Keratinocyte (primary cell): ENCODE measurements at regions not wholly inside any gene's neighbourhood (a gene's known extent, or its start where the extent isn't known, plus 50 kb on each side); places are given as distances from the start of the nearest gene placed in this dataset.

Experiments
- DNase-seq: peaks from one replicate; pipeline ENCODE4 v3.0.0-alpha.2; 2011; ENCODE audit warnings: low read depth, missing footprints, low spot score
- FAIRE-seq: peaks from 2 replicates; lab custom pipeline; 2011; peaks lifted over from hg19 to GRCh38; lab: Jason Lieb, UNC
- H2AFZ ChIP-seq: 2 replicates; pipeline ENCODE4 v1.6.0; 2012; ENCODE audit warnings: low read length, control low read depth, inconsistent platforms; ENCODE audit not compliant: control insufficient read depth
- H3K27ac ChIP-seq: 2 replicates; pipeline ENCODE4 v1.5.1; 2011; ENCODE audit warnings: low read length; ENCODE audit not compliant: control insufficient read depth, insufficient read depth
- H3K27me3 ChIP-seq: 3 replicates; pipeline ENCODE4 v1.6.0; 2011; ENCODE audit warnings: low read length; ENCODE audit not compliant: control insufficient read depth, insufficient read depth; ENCODE audit errors: extremely low read depth
- H3K36me3 ChIP-seq, 2 experiments: 2 replicates in 1 of 2; 3 replicates in 1 of 2; pipeline ENCODE4 v1.5.1; 2011; ENCODE audit warnings: low read length in 2 of 2, mild to moderate bottlenecking in 1 of 2; ENCODE audit not compliant: control insufficient read depth in 2 of 2, insufficient read depth in 2 of 2; ENCODE audit errors: extremely low read depth in 1 of 2
- H3K4me1 ChIP-seq: 3 replicates; pipeline ENCODE4 v1.5.1; 2011; ENCODE audit warnings: low read length; ENCODE audit not compliant: control insufficient read depth, insufficient read depth; ENCODE audit errors: extremely low read depth
- H3K4me2 ChIP-seq: 3 replicates; pipeline ENCODE4 v1.6.0; 2011; ENCODE audit warnings: low read depth, low read length; ENCODE audit not compliant: control insufficient read depth, insufficient read depth; ENCODE audit errors: extremely low read depth
- H3K4me3 ChIP-seq, 3 experiments: fragments of 200-600 bp in 1 of 3; sonication (generic) in 1 of 3; 2 replicates in 2 of 3; 3 replicates in 1 of 3; pipeline ENCODE4 v1.5.1; 2011 to 2016; ENCODE audit warnings: low read length in 3 of 3, mild to moderate bottlenecking in 3 of 3, control low read depth in 2 of 3, inconsistent platforms in 1 of 3, low read depth in 1 of 3, mixed read lengths in 1 of 3, mixed run types in 1 of 3, moderate library complexity in 1 of 3; ENCODE audit not compliant: control insufficient read depth in 2 of 3, insufficient read depth in 2 of 3; ENCODE audit errors: extremely low read depth in 1 of 3
- H3K79me2 ChIP-seq: 2 replicates; pipeline ENCODE4 v1.6.0; 2012; ENCODE audit warnings: low read length; ENCODE audit not compliant: control insufficient read depth, insufficient read depth
- H3K9ac ChIP-seq: 3 replicates; pipeline ENCODE4 v1.6.0; 2011; ENCODE audit warnings: low read length; ENCODE audit not compliant: control insufficient read depth, insufficient read depth; ENCODE audit errors: extremely low read depth
- H3K9me1 ChIP-seq: 3 replicates; pipeline ENCODE4 v1.6.0; 2011; ENCODE audit warnings: low read length; ENCODE audit not compliant: control insufficient read depth, insufficient read depth; ENCODE audit errors: extremely low read depth
- H3K9me3 ChIP-seq: 2 replicates; pipeline ENCODE4 v1.5.1; 2012; ENCODE audit warnings: low read depth, low read length; ENCODE audit not compliant: control insufficient read depth
- H4K20me1 ChIP-seq: 3 replicates; pipeline ENCODE4 v1.6.0; 2011; ENCODE audit warnings: low read length; ENCODE audit not compliant: control insufficient read depth, insufficient read depth; ENCODE audit errors: extremely low read depth
- CTCF ChIP-seq, 3 experiments: IDR thresholded peaks in 1 of 3; conservative IDR thresholded peaks in 1 of 3; optimal IDR thresholded peaks in 1 of 3; 2 replicates in 2 of 3; 3 replicates in 1 of 3; pipeline versions ENCODE3 to v1.5.1; 2011; ENCODE audit warnings: low read length in 3 of 3, mild to moderate bottlenecking in 3 of 3, moderate library complexity in 2 of 3, control low read depth in 1 of 3, inconsistent platforms in 1 of 3; ENCODE audit not compliant: insufficient read depth in 2 of 3; ENCODE audit errors: extremely low read depth in 1 of 3
- EZH2 ChIP-seq: IDR thresholded peaks from one replicate; pipeline ENCODE4 v1.6.1; 2012; ENCODE audit warnings: inconsistent platforms, mild to moderate bottlenecking, low read length, moderate library complexity
- dilution Hi-C: fragments of 300-500 bp; cut with MboI; formaldehyde crosslinking; loops from one replicate; pipeline ENCODE4 v1.7.0; 2020; ENCODE audit warnings: low sequenced_read_pairs; ENCODE audit not compliant: extremely low pct_ligation_motif_present

GRCh38 chr2:16495509-16496208 is 170.0 kb downstream of the CYRIA start:
- TF ChIP-seq EZH2 (no peak), CTCF (optimal IDR thresholded peaks at IDR 0.05 in 1 of 3, IDR thresholded peaks at IDR 0.05 in 1 of 3, conservative IDR thresholded peaks at IDR 0.05 in 1 of 3; ENCODE audit: extremely low read depth in 1 of 3, insufficient read depth in 2 of 3, low read length in 3 of 3) (no peak)
- Histone ChIP-seq H3K9me3 (no peaks in the 10 kb centered on the region), H3K27me3 (no peaks in the 10 kb centered on the region), H3K79me2 (no peaks in the 10 kb centered on the region), H3K27ac (no peak overlapping the region), H4K20me1 (no peaks in the 10 kb centered on the region), H3K4me1 (no peaks in the 10 kb centered on the region), H3K9me1 (no peaks in the 10 kb centered on the region), H3K4me3 (no peak overlapping the region), H3K9ac (no peak overlapping the region), H3K36me3 (no peaks in the 10 kb centered on the region), H3K4me2 (no peak overlapping the region), H2AFZ (no peak overlapping the region)
- FAIRE-seq (no peak), DNase-seq (no peak)
- dilution Hi-C loops = no loop called here

- H3K4me1 ChIP-seq = no peaks in the 10 kb centered on the region
- no peak overlapping the region for H3K4me2 ChIP-seq
- H3K4me3 ChIP-seq = no peak overlapping the region
- H3K79me2 ChIP-seq = no peaks in the 10 kb centered on the region
- H4K20me1 ChIP-seq = no peaks in the 10 kb centered on the region
- no peak overlapping the region for H3K27ac ChIP-seq
- no peak for DNase-seq
- H3K27me3 ChIP-seq = no peaks in the 10 kb centered on the region
- no peak for TF ChIP-seq EZH2
- TF ChIP-seq CTCF (optimal IDR thresholded peaks at IDR 0.05 in 1 of 3, IDR thresholded peaks at IDR 0.05 in 1 of 3, conservative IDR thresholded peaks at IDR 0.05 in 1 of 3; ENCODE audit: extremely low read depth in 1 of 3, insufficient read depth in 2 of 3, low read length in 3 of 3) = no peak
- H2AFZ ChIP-seq = no peak overlapping the region
- dilution Hi-C loops = no loop called here
- no peaks in the 10 kb centered on the region for H3K9me1 ChIP-seq
- no peak for FAIRE-seq
- no peaks in the 10 kb centered on the region for H3K36me3 ChIP-seq
- H3K9ac ChIP-seq = no peak overlapping the region
- no peaks in the 10 kb centered on the region for H3K9me3 ChIP-seq
These were observed 170.7 kb downstream of the CYRIA start for GRCh38 chr2:16494836-16495508.
